Epithelial cell of prostate (primary cell): ENCODE measurements at regions not wholly inside any gene's neighbourhood (a gene's known extent, or its start where the extent isn't known, plus 50 kb on each side); places are given as distances from the start of the nearest gene placed in this dataset.
A peak's percentile ranks its signal among the peaks of the same experiment; 100 is the strongest.
"Not testable (repeated sequence)": the region's sequence is repeated elsewhere in the genome, so short reads cannot be mapped to it uniquely, and the experiment has no call there.

ENCODE experiments used
- DNase-seq: peaks from one replicate; pipeline ENCODE4 v3.0.0-alpha.2; 2011; ENCODE audit warnings: low read depth, low spot score
- H3K27ac ChIP-seq: fragments of 450-650 bp; 2 replicates; pipeline ENCODE4 v1.5.1; 2017; ENCODE audit warnings: mild to moderate bottlenecking

DNA sequence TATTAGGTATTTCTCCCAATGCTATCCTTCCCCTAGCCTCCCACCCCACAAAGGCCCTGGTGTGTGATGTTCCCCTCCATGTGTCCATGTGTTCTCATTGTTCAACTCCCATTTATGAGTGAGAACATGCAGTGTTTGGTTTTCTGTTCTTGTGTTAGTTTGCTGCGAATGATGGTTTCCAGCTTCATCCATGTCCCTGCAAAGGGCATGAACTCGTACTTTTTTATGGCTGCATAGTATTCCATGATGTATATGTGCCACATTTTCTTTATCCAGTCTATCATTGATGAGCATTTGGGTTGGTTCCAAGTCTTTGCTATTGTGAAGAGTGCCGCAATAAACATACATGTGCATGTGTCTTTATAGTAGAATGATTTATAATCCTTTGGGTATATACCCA is 309.9 kb downstream of the PHF14 start:
- not testable (repeated sequence) for DNase-seq, H3K27ac ChIP-seq

- no peak overlapping the region for H3K27ac ChIP-seq
Measured at GRCh38 chr7:11290863-11291262, 317.2 kb downstream of the PHF14 start.

DNA sequence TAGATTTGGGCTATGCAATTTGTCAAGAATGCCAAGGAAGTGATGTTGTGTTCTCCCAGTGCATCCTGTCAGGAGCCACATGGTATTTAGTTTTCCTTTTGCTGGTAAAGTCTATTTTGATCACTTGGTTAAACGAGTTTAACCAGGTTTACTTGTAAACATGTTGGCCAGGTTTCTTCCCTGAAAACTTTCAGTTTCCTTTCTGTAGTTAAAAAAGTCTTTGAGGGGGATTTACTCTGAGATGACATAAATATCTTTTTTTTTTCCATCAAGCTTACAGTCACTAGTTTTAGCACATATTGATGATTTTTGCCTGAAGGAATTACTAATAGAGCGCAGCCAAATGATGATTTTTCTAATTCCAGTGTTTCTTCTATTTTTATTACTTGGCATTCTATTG is 320.5 kb downstream of the PHF14 start:
- no peak overlapping the region for H3K27ac ChIP-seq
- DNase-seq = no peak

More at GRCh38 chr7:11290863-11291262, 317.2 kb downstream of the PHF14 start:
- DNase-seq = no peak

DNA sequence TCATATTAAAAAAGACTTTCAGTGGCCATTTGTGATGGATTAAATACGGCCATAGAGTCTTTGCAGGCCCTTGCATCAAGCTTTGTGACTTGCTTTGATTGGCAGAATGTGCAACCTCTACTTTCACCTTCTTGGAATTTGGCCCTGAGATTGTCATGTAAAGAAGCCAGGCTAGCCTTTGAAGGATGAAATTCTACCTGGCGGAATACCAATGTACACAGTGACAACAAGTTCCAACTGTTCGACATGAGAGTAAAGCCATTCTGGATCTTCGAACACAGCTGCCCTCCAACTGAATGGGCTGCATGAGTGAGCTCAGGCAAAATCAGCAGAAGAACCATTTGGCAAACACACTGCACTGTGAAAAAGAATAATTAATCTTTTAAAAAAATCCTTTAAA is 321.3 kb downstream of the PHF14 start:
- DNase-seq = no peak

DNA sequence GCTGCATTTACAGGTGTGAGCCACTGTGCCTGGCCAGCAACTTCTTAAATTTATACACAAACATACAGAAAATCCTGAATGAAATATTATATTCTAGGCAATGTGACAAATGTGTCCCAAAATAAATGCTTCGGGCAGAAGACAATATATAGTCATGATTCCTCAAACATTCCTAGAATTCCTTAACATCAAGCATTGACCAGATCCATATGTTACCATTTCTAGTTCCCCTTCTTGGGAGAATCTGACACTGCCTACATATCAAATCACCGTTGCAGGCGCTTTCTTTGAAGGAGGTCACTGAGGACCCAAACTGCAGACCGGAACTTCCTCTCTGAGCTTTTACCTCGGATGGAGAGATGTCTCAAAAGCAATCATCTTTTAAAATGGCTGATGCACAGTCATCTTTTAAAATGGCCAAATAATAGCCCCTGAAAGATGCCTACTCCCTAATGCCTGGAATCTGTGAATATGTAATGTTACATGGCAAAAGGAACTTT is 323.5 kb downstream of the PHF14 start:
- DNase-seq = no peak
- H3K27ac ChIP-seq = no peak overlapping the region

More for the DNA sequence above, 321.3 kb downstream of the PHF14 start:
- H3K27ac ChIP-seq = no peak overlapping the region

DNA sequence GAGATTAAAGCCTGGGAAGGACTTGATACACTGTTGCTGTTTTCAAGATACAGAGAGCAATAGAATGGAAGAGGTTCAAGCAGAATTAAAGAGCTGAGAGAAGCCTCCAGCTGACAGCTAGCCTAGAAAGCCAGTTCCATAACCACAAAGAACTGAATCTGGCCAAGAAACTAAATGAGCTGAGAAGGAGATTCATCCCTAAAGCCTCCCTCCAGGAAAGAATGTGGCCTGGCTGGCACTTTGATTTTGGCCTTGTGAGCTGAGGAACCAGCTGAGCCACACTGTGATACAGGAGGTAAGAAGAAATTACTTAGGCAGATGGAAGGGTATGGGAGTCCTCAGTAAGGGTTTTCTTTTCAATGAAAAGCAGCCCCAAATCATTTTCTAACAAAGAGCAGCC is 324.1 kb downstream of the PHF14 start:
- DNase-seq = no peak
- H3K27ac ChIP-seq = no peak overlapping the region

GRCh38 chr7:11298220-11298619 is 324.5 kb downstream of the PHF14 start:
- H3K27ac ChIP-seq = no peak overlapping the region
- DNase-seq = no peak

GRCh38 chr7:11300241-11300640 is 326.6 kb downstream of the PHF14 start:
- H3K27ac ChIP-seq = no peak overlapping the region
- DNase-seq = no peak

DNA sequence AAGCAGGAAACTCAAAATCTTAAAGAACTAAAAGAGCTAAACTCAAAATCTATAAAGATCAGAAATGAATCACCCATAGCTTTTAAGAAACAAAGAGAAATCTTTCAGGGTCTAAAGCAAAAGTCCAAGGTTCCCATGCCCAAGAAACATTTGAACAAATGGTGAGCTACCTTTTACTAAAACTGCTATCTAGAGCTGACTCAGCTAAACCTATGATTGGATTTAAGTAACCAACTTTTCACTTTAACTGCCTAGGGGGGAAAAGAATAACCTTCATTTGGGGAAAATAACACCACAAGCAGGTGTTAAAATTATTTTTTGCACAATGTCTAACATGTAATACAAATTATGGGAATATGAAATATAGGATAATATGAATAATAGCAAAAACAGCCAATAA is 328.4 kb downstream of the PHF14 start:
- no peak overlapping the region for H3K27ac ChIP-seq
- DNase-seq = no peak

DNA sequence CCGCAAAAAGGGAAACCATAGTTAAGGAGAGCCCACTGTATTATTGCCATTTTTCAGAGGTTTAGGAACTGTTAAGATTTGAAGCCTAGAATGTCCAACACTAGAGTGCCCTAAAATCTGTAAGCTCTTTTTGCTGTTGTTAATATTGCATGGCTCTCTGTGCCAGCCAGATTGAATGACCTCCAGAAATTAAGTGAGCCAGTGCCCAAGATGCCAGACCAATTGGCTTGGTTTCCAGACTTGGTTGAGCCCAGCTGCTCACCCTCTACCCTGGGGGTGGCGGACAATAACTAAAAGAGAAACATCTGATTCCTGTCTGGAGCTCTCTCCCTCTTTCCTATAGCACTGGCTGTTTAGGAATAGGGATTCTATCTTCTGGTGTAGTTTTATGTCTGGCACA is 340.1 kb downstream of the PHF14 start:
- no peak overlapping the region for H3K27ac ChIP-seq
- DNase-seq = no peak

DNA sequence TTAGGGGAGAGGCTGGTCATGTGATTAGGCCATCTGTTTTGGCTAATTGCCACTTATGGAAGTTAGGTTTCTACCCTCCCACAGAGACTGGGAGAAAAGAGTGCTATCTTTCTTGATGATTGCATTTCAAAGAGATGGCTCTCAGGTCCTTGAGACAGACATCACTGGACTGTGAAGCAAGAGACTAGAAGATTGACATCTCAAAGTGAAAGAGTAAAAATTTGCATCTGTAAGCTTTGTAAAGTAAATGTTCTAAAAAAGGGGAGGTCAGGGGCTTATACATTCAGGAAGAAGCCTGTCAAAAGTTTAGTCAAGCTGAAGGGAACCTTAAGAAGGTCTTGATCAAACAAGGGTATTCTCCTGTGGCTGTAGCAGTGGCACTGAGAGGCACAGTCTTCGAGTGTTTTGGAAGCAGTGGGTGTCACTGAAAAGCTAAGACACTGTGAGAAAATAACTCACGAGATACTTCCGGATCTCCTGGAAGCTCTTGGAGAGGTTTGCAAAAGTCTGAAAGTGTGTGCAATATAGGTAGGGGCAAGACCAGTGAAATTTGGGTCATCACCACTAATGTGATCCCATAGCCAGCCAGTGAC is 342.1 kb downstream of the PHF14 start:
- H3K27ac ChIP-seq = no peak overlapping the region
- no peak for DNase-seq

DNA sequence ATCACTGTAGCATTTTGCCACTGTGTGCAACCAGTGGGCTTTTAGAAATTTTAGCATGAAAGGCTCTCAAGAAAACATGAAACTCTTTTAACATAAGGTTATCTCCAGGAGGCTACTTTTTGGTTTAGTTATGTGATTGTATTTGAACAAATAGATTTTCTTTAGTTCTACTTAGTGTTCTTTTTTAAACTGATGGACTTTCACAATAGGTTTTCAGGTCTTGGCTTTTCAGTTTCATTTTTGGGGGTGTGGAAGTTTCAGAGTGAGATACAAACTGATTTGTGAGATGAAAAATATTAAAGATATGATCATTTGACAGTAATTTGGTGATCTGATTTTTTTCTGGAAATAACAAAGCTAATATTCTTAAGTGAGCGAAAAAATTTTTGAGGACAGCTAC is 344.1 kb downstream of the PHF14 start:
- no peak for DNase-seq
- H3K27ac ChIP-seq = no peak overlapping the region

DNA sequence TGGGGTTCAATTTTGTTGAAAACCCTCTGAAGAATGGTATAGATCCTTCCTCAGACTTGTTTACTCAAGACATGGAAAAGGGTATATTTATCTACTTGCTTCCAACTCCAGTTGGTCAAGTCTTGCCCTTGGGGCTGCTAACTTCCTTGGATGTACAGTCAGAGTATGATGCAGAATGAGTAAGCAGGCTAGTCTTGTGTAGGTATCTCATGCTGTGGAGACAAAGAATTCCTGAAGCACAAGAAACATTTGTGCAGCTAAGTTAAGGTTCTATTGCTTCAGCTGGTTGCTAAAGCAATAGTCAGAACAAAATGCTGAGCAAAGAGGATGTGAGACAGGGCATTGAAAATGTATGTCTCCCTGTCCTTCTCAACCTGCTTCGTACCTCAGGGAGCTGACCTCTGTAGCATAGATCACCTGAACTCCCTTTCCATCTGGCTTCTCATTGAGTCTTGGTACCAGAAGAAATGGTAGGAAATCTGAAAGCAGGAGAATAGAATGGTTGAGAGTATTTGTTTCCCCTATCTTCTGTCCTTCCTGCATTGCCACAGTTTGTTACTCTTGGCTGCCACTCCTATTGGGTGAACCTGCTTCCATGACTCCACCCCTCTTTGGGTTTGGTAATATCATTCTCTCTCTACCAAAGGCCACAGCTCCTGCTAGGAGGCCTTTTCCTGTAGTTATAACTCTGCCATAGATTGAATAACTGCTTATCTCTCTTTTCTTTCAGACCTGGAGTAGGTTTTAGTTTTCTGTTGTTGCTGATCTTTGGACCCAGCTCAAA is 346.0 kb downstream of the PHF14 start:
- H3K27ac ChIP-seq = peak overlapping the region; percentile 70
- DNase-seq = peak; percentile 82
